Prostate gland (tissue), 2 donors: ENCODE measurements at regions not wholly inside any gene's neighbourhood (a gene's known extent, or its start where the extent isn't known, plus 50 kb on each side); places are given as distances from the start of the nearest gene placed in this dataset.

Experiments used
- DNase-seq: peaks from one replicate; pipeline ENCODE4 v3.0.0-alpha.2; 2019; ENCODE audit warnings: low spot score
- H3K27ac ChIP-seq, 2 donors: fragments of 200-600 bp; sonication (generic); 2 replicates each; pipeline ENCODE4 v1.5.1; 2017 to 2019
- H3K27me3 ChIP-seq: fragments of 200-600 bp; sonication (generic); replicated peaks from 2 replicates; pipeline ENCODE4 v1.5.1; 2019; ENCODE audit not compliant: insufficient read depth
- H3K36me3 ChIP-seq, 2 donors: fragments of 200-600 bp; sonication (generic); 1 replicate in 1 of 2; 2 replicates in 1 of 2; pipeline versions ENCODE4 v1.5.1 to v1.8.1; 2017 to 2019
- H3K4me1 ChIP-seq: fragments of 200-600 bp; sonication (generic); replicated peaks from 2 replicates; pipeline ENCODE4 v1.5.1; 2019
- H3K4me3 ChIP-seq, 2 donors: fragments of 200-600 bp; sonication (generic); 2 replicates each; pipeline ENCODE4 v1.5.1; 2017 to 2019
- H3K9me3 ChIP-seq: fragments of 200-600 bp; sonication (generic); 2 replicates; pipeline ENCODE4 v1.5.1; 2017
- POLR2A ChIP-seq: fragments of 450-650 bp; IDR thresholded peaks from one replicate; pipeline ENCODE4 v1.6.1; 2016; ENCODE audit warnings: antibody characterized with exemption, mild to moderate bottlenecking
- POLR2AphosphoS5 ChIP-seq: sonication (generic); formaldehyde crosslinking; IDR thresholded peaks from one replicate; pipeline ENCODE4 v1.6.1; 2017; ENCODE audit warnings: antibody characterized with exemption
- WGBS: methylation state at CpG from one replicate; pipeline ENCODE4 v1.1.5; 2018; 5-methylcytosine and 5-hydroxymethylcytosine counted together
- intact Hi-C: fragments of 100-400 bp; cut with DNase I; formaldehyde crosslinking; loops from one replicate; pipeline ENCODE4 v1.14.2; 2022
- TF ChIP-seq, protein P1 (sequence below), 4 experiments: fragments of 200-600 bp in 2 of 4; fragments of 450-650 bp in 2 of 4; sonication (generic) in 2 of 4; IDR thresholded peaks; 1 replicate in 3 of 4; 2 replicates in 1 of 4; pipeline ENCODE4 v1.5.1; 2016 to 2019; ENCODE audit warnings: antibody characterized with exemption in 4 of 4, mild to moderate bottlenecking in 2 of 4, moderate library complexity in 2 of 4

DNA sequence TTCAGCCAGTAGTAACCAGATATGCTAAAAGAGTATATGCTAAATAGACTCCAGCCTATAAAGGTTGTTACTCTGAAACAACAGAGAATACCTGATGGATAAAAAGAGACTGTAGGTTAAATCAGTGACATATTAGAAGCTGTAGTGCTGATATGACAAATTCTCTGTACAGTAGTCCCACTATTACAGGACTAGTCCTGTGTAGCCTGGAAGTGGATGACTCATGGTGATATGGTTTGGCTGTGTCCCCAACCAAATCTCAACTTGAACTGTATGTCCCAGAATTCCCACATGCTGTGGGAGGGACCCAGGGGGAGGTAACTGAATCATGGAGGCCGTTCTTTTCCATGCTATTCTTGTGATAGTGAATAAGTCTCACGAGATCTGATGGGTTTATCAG, 276.2 kb upstream of the POU5F2 start:
- intact Hi-C loops = no loop called here
- no peaks in the 10 kb centered on the region for H3K9me3 ChIP-seq
- H3K36me3 ChIP-seq = no peaks in the 10 kb centered on the region
- no peak overlapping the region for H3K27ac ChIP-seq
- no peak for TF ChIP-seq POLR2AphosphoS5
- TF ChIP-seq, protein P1, sequence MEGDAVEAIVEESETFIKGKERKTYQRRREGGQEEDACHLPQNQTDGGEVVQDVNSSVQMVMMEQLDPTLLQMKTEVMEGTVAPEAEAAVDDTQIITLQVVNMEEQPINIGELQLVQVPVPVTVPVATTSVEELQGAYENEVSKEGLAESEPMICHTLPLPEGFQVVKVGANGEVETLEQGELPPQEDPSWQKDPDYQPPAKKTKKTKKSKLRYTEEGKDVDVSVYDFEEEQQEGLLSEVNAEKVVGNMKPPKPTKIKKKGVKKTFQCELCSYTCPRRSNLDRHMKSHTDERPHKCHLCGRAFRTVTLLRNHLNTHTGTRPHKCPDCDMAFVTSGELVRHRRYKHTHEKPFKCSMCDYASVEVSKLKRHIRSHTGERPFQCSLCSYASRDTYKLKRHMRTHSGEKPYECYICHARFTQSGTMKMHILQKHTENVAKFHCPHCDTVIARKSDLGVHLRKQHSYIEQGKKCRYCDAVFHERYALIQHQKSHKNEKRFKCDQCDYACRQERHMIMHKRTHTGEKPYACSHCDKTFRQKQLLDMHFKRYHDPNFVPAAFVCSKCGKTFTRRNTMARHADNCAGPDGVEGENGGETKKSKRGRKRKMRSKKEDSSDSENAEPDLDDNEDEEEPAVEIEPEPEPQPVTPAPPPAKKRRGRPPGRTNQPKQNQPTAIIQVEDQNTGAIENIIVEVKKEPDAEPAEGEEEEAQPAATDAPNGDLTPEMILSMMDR (IDR thresholded peaks at IDR 0.05) = no peak
- no peak overlapping the region for H3K4me3 ChIP-seq
- no peak for DNase-seq
- no peaks in the 10 kb centered on the region for H3K27me3 ChIP-seq
- H3K4me1 ChIP-seq = no peaks in the 10 kb centered on the region
- WGBS = 100% methylated on average over 2 of the region's 2 CpGs

DNA sequence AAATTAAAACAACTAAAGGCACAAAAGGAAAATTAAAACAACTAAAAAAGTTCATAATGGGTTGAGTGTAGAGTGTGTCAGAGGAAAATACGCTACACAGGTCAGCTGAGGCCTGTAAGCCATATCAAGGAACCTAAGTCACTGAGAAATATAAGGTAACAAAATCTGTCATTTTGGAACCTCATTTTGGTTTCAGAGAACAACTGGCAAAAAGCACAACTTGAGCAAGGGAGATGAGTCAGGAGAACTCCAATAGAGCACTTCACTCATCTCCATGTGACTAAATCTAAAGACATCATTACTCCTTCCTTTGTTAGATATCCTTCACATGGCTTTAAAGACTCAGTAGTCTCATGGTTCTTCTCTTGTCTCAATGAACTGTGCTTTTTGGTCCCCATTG, 269.4 kb upstream of the POU5F2 start:
- 98% methylated on average over 1 of the region's 1 CpG for WGBS
- intact Hi-C loops = no loop called here

DNA sequence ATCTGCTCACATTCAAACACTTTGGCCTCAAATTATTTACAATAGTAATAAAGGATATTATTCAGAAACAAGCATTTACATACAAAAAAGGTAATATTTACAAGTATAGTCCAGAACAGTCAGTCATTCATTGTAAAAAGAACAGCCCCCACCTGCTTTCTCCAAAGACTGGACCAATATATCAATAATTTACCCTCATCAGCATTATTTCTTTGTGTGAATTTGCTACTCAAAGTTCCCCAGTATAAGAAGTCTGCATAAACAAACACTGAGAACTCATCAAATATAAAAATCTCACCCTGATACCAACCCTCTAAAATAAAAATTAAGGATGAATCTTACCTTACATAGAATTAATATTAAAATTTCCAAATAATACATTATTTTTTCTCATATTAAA, 267.8 kb upstream of the POU5F2 start:
- Histone ChIP-seq H3K9me3 (no peaks in the 10 kb centered on the region), H3K4me1 (no peaks in the 10 kb centered on the region), H3K4me3 (no peak overlapping the region), H3K36me3 (no peaks in the 10 kb centered on the region), H3K27me3 (no peaks in the 10 kb centered on the region), H3K27ac (no peak overlapping the region)
- TF ChIP-seq POLR2A = no peak
- no peak for TF ChIP-seq POLR2AphosphoS5
- TF ChIP-seq, protein P1 (IDR thresholded peaks at IDR 0.05) = no peak
- DNase-seq = no peak
- intact Hi-C loops = no loop called here

More for the DNA sequence above, 269.4 kb upstream of the POU5F2 start:
- H3K36me3 ChIP-seq = no peaks in the 10 kb centered on the region
- no peak overlapping the region for H3K4me3 ChIP-seq
- no peak for DNase-seq
- no peaks in the 10 kb centered on the region for H3K4me1 ChIP-seq
- no peaks in the 10 kb centered on the region for H3K27me3 ChIP-seq
- no peaks in the 10 kb centered on the region for H3K9me3 ChIP-seq
- TF ChIP-seq POLR2A (no peak), POLR2AphosphoS5 (no peak)
- TF ChIP-seq, protein P1 (IDR thresholded peaks at IDR 0.05) = no peak
- no peak overlapping the region for H3K27ac ChIP-seq

DNA sequence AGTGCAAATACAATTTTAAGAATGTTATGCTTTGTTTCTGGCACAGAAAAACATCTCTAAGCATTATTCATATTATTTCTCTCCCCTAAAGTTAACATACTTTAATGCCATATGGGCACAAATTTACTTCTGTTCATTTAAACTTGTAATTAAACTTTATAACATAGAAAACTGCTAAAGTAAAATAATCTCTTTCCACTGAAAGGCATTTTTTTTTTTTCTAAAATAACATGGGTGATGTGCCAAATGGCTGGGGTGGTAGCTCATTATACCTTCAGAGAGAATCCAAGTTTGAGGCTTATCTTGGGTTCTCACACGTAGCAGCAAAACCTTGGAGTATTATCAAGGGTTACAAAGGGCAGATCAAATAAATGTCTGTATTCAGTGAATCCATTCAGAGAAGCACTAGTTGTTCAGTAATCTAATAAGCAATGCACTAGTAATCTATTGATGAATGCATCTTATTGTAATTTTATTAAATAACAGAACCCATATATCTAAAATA, 257.6 kb upstream of the POU5F2 start:
- 26% methylated on average over 1 of the region's 1 CpG for WGBS
- TF ChIP-seq POLR2AphosphoS5 (no peak), POLR2A (no peak)
- TF ChIP-seq, protein P1 (IDR thresholded peaks at IDR 0.05) = no peak
- Histone ChIP-seq H3K36me3 (no peaks in the 10 kb centered on the region), H3K4me3 (no peak overlapping the region), H3K4me1 (no peaks in the 10 kb centered on the region), H3K27me3 (no peaks in the 10 kb centered on the region), H3K27ac (no peak overlapping the region), H3K9me3 (no peaks in the 10 kb centered on the region)
- no peak for DNase-seq
- intact Hi-C loops = no loop called here

DNA sequence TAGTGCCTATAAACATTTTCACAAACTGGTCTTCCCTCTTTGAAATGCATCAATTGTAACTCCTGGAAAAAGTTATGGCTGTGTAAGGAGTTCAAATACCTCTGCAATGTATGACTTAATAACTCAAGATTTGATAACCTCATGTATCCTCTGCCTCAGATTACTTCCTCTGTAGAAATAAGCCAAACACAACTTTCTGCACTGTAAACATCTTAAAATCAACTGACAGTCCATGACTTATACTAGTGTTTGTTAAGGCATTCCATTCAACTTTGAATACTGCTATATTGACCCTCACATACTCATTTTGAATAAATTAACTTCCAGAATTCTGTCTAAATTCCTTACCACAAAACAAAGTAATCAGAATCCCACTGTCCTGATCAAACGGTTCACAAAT, 256.2 kb upstream of the POU5F2 start:
- no peak for DNase-seq
- Histone ChIP-seq H3K27ac (no peak overlapping the region), H3K4me3 (no peak overlapping the region), H3K36me3 (no peaks in the 10 kb centered on the region), H3K27me3 (no peaks in the 10 kb centered on the region), H3K4me1 (no peaks in the 10 kb centered on the region), H3K9me3 (no peaks in the 10 kb centered on the region)
- intact Hi-C loops = no loop called here
- 36% methylated on average over 1 of the region's 1 CpG for WGBS
- TF ChIP-seq POLR2A = no peak
- TF ChIP-seq, protein P1 (IDR thresholded peaks at IDR 0.05) = no peak
